CD4-positive, alpha-beta T cell treated with Interleukin-4 for 4 hours (primary cell): ENCODE measurements at regions not wholly inside any gene's neighbourhood (a gene's known extent, or its start where the extent isn't known, plus 50 kb on each side); places are given as distances from the start of the nearest gene placed in this dataset.

Experiments used
- DNase-seq: peaks from one replicate; pipeline ENCODE4 v3.0.0-alpha.2; 2020

- DNase-seq = no peak
Observed at GRCh38 chrX:39304746-39305145, 503.5 kb downstream of the MID1IP1 start.

GRCh38 chrX:39307488-39307887, 506.2 kb downstream of the MID1IP1 start:
- DNase-seq = no peak

GRCh38 chrX:39308126-39308525, 506.9 kb downstream of the MID1IP1 start:
- no peak for DNase-seq

DNA sequence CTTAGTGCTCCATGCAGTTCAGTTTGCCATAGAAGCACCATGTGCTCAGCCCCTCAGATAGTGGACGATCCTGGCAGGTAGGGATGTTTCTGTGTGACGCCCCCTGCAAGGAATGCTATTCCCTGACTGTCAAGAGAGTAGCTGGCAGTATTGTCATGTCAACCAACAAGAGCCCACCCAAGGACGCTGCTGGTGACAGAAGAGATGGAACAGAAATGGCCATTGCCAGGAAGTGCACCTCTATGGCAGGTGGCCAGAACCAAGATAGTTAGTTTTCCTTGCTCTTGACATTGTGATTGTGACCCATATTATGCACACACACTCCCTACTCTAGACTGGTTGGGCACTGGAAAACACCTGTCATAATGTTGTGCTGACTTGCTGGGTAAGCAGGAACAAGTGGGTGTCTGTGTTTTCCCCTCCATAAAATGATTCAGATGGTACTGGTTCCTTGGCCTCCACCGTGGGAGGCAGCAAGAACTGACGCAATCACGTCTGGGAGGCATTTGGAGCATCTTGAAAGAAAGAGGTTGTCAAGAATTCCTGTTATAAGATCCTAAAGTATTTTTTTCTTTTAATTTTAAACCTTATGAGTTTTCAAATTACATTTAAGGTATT, 507.9 kb downstream of the MID1IP1 start:
- DNase-seq = peak; percentile 72

DNA sequence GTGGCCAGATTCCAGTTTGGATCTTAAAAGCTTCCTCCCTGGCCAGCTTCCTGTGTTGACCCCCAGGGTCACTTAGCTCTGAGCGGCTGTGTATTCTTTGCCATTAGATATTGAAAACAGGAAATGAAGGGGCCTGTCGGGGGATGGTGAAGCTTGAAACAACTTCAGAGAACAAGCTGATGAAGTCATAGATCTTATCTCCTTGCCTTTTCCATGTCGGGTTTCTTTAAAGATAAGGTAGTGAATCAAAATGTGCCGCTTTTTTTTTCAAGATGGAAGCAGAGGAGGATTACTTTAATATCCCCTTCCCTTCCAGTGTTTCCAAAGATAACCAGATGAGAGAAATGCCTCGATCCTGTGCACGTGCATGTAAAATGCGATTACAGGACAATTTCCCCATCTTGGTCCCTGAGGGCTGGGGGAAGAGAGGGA, 508.5 kb downstream of the MID1IP1 start:
- peak; percentile 68 for DNase-seq

DNA sequence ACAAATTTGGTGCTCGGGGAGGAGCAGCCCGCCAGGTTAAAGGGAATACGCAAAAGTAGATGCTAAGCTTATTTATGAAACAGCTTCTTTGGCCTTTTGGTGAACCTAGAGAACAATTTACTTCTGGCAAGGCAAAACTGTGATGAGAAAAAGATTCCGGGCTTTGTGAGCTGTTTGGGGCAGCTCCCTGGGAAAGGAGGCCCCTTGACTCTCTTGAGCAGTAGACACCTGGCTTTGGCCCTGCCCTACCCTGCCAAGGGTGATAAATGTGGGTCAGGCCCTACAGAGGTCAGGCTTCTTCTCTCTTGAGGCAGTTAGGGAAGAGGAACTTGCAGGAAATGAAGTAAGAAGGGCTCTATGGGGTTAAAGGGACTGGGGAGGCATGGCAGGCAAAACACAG, 509.6 kb downstream of the MID1IP1 start:
- DNase-seq = no peak

DNA sequence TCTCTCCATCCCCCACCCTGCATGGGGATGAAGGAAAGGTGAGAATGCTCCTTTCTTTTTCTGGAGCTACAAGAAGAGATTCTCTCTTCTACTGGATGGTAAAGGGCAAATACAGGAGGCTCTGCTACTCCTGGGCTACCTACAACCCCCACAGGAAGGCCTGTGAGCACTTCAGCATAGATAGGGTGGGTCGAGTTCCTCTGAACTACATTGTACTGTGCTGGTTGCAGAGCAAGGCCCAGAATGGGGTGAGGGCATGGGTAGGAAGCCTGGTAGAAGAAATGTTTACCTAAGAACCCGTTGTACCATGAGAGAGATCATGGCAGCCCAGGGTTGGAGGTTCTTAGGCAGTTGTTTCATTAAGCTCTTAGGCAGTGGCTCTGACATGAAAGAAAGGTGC, 510.4 kb downstream of the MID1IP1 start:
- DNase-seq = peak; percentile 48

DNA sequence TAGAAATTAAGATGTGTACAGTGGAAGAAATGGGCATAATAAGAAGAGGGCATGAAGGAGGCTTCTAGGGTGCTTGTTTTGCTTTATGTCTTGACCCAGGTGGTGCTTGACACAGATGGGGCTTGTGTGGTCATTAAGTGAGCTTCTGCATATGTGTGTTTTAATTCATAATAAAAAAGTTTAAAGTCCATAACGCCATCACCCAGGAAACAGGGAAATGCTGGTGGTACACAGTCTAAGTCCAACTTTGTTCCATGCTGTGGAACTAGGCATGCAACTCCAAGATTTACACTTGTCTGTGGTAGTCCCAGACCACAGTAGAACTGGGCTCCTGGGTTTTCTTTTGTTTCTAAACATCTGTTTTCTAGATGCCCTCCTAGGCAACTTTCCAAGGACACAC, 511.9 kb downstream of the MID1IP1 start:
- DNase-seq = no peak

GRCh38 chrX:39318506-39319343, 517.5 kb downstream of the MID1IP1 start:
- no peak for DNase-seq

DNA sequence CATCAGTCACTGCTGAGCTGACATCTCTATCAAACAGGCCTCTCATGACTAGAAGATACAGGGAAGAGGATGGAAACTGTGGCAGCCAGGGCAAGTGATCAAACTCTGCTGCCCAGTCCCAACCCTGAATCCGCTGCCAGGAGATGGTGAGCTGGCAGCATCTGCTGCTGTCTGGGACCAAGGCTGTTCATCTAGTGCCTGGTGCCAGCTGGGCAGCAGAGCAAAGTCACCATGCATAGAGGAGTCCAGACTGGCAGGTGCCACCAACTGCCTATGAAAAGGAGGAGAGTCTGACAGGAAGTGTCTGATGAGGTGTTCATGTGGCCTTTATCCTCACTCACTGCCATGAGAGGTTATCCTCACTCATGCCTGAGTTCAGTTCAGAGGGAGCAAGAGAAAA, 518.9 kb downstream of the MID1IP1 start:
- DNase-seq = no peak

DNA sequence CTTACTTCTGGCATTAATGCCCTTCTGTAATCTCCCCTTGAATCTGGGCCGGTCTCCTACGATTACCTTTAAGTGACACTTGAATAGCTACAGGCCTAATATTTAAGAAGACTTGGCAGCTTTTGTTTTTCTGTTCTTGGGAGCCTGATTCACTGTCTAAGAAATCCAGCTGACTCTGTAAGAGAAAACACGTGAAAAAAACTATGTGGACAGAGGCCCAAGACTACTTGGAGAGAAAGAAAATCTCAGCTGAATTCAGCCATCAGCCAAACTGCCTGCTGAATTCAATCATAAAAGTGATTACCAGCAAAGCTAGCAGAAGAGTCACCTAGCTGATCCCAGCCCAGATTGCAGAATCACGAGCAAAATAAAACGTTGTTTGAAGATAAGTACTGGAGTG, 521.2 kb downstream of the MID1IP1 start:
- DNase-seq = no peak

DNA sequence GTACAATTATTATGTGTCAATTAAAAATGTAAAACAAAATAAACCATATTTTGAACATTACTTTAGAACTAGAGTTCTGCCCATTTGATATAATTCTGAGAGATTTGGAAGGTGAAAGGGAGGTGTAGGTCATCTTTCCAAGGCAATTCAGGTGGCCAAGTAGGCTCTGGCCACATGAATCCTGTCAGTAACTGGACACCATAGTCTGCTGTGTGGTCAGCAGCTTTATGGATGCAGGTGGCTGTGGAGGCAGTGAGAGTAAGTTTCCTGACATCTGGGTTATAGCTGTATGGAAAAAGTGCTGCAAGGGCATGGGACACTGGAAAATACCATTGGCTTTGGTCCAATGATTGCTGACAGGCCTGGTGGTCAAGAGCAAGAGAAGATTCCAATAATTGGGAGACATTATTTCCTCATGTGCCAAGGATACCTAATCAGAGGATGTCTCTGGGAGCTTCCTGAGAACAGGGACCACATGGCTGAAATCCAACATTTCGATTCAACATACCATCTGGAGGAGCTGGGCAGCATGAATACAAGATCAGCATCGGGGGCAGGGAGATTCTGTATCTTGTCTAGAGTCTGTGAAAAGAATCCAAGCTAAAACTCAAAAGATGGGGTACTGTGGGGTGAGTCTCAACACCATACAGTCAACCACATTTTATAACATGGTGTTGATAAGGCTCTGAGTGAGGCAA, 523.1 kb downstream of the MID1IP1 start:
- DNase-seq = no peak

GRCh38 chrX:39327255-39327654, 526.0 kb downstream of the MID1IP1 start:
- peak; percentile 55 for DNase-seq

DNA sequence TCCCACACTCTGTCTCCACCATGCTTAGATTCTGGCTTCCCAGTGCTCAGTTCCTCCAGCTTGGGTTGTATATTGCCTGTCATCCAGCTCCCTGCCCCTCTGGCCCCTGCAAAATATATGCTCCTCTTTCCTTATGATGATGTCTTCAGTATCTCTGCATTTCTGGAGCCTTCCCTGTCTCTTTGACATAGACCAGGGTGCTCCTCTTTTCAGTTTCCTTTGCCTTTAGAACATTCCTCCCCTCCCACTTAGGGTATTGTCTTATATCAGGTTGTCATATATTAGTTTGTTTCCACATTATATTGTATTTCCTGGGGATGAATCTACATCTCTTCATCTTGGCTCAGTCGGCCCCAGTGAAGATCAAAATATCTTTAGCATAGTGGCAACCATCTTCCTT, 526.4 kb downstream of the MID1IP1 start:
- DNase-seq = no peak

- no peak for DNase-seq
Observed at GRCh38 chrX:39328661-39329060, 527.4 kb downstream of the MID1IP1 start.

GRCh38 chrX:39331082-39331704, 529.9 kb downstream of the MID1IP1 start:
- peak; percentile 9 for DNase-seq

- no peak for DNase-seq
Observed at GRCh38 chrX:39333451-39333850, 532.2 kb downstream of the MID1IP1 start.

DNA sequence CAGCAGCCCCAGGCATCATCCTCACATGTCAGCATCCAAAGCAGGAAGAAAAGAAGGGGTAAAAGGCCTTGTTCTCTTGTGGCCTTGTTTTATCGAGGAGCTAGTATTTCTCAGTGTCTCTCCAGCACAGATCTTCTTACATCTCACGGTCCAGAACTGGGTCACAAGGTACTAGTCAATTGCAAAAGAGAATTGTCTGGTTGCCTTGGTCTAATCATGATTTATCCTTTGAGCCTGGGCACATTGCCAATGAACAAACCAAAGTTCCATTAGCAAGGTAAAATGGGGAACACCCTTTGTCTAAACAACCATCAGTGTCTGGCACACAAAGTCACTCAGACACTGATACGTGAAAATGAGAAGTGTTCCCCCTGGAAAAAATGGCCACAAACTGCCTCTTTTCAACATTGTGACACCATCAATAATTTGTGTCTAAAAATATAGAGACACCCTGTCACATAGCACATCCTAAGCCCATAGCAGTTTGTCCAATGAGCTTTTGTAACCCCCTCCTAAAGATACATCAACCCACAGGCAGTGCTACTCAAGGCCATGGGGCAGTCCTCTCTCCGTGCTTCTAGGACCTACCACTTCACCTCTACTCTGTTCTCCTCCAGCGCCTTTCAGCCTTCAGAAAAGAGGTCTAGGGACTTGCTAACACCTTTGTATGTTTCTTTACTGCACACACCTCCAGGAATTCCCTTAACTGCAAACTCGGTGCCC, 534.4 kb downstream of the MID1IP1 start:
- peak; percentile 23 for DNase-seq

DNA sequence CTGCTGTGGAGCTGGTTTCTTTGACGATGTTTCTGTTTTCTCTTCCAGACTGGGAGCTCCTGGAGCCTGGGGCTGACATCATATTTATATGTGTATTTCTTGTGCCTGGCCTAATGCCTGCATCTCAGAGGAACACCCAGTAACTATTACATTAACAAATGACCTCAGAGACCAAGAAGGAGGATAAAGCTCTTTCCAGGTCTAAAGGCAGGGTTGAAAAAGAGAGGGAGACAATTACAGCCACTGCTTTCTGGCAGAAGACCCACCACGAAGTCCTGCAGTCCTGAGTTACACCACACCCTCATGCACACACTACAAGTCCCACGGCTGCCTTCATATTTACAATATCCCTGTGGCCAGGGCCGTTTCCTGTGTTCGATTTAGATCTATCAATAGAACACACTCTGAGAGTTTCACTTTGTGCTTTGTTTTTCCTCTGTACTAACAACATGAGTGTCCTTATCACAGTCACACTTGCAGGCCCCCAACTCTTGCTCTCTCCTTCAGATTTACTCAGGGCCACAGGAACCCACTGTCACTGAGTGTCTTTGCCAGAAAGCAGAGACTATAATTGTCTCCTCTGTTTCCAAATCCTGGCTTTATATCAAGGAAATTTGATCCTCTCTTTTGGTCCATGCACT, 535.5 kb downstream of the MID1IP1 start:
- peak; percentile 31 for DNase-seq

DNA sequence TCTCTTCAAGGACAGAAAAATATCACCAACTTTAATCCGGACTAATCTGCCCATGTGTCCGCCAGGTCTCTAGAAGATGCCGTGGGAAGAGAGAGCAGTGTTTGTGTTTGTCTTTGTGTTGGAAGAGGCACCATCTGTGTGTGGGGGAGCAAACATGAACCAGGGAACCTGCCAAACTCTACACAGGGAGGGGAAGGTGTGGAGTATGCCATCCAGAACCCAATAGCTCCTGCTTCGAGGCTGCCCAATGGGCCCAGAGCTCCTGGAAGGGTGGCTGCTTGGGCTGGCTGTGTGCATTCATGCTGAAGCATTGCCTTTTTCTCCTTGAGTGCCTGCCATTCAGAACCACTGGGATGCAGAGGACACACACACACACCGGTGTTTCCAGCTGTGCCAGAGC, 536.2 kb downstream of the MID1IP1 start:
- DNase-seq = no peak

DNA sequence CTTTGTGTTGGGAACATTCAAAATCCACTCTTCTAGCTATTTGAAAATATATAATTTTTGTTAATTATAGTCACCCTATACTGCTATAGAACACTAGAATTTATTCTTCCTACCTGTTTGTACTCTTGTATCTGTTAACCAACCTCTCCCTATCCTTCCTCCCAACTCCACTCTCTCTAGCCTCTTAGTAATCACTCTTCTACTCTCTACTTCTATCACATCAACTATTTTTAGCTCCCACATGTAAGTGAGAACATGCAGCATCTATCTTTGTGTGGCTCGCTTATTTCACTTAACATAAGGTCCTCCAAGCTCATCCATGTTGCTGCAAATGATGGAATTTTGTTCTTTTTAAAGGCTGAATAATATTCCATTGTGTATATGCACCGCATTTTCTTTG, 537.3 kb downstream of the MID1IP1 start:
- no peak for DNase-seq

- peak; percentile 7 for DNase-seq
Observed at GRCh38 chrX:39356119-39356807, 555.0 kb downstream of the MID1IP1 start.
